Cardiac fibroblast (primary cell): ENCODE measurements at regions not wholly inside any gene's neighbourhood (a gene's known extent, or its start where the extent isn't known, plus 50 kb on each side); places are given as distances from the start of the nearest gene placed in this dataset.
A peak's percentile ranks its signal among the peaks of the same experiment; 100 is the strongest.

Experiments used
- DNase-seq, 2 donors: peaks; one replicate each; pipeline versions ENCODE4 v3.0.0 to v3.0.0-alpha.2; 2010; ENCODE audit warnings: low read depth in 2 of 2
- H3K4me3 ChIP-seq, 2 donors: replicated peaks in 1 of 2; 1 replicate in 1 of 2; 2 replicates in 1 of 2; pipeline ENCODE4 v1.5.1; 2011; ENCODE audit warnings: low read depth in 2 of 2, low read length in 2 of 2, mild to moderate bottlenecking in 2 of 2, moderate library complexity in 1 of 2
- CTCF ChIP-seq: IDR thresholded peaks from one replicate; pipeline ENCODE4 v1.5.1; 2011; ENCODE audit warnings: low read depth, mild to moderate bottlenecking, low read length, inconsistent platforms

- no peak for TF ChIP-seq CTCF
- DNase-seq: peak in 1 of 2 donors; percentile 26
- H3K4me3 ChIP-seq: no peak overlapping the region
Measured at GRCh38 chr2:9144046-9144445, 62.6 kb upstream of the ASAP2 start.

- TF ChIP-seq CTCF: no peak
- no peak for DNase-seq
- H3K4me3 ChIP-seq: peak overlapping the region in 1 of 2 donors; percentile 10
Measured at GRCh38 chr2:9143264-9143815, 63.3 kb upstream of the ASAP2 start.

- H3K4me3 ChIP-seq: peak overlapping the region; percentile 0 to 10
- TF ChIP-seq CTCF: peak; percentile 97
- peak; percentile 91 to 96 for DNase-seq
Measured at GRCh38 chr2:9142551-9143263, 63.9 kb upstream of the ASAP2 start.

- H3K4me3 ChIP-seq: no peak overlapping the region
- no peak for DNase-seq
- TF ChIP-seq CTCF: no peak
Measured at GRCh38 chr2:9141706-9142460, 64.7 kb upstream of the ASAP2 start.

GRCh38 chr2:9141091-9141667 is 65.4 kb upstream of the ASAP2 start:
- no peak for DNase-seq
- H3K4me3 ChIP-seq: no peak overlapping the region
- no peak for TF ChIP-seq CTCF

GRCh38 chr2:9140645-9141044 is 66.0 kb upstream of the ASAP2 start:
- TF ChIP-seq CTCF: no peak
- H3K4me3 ChIP-seq: no peak overlapping the region
- DNase-seq: no peak
